ENCODE measurements at regions not wholly inside any gene's neighbourhood (a gene's known extent, or its start where the extent isn't known, plus 50 kb on each side); places are given as distances from the start of the nearest gene placed in this dataset.

DNA sequence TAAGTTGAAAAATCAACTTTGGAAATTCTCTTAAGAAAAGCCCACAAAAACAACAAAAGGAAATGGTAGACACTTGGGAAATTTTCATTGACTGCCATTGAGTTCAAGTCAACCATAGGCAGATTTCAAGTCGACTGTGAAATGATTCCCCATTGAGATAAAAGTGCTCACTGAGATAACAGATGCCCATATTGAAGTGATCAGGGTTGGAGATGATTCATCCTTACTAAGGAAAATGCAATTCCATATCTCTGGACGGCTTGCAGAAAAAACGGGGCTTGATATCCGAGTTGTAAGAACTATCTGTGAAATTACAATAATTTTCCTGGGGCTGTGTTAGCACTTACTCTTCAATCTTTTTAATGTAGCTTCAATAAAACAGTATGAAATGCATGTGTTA, 373.1 kb upstream of the THRB start:
- no peak for TF ChIP-seq POLR2A (IDR thresholded peaks at IDR 0.05; ENCODE audit: low read depth)
- TF ChIP-seq, protein P1, sequence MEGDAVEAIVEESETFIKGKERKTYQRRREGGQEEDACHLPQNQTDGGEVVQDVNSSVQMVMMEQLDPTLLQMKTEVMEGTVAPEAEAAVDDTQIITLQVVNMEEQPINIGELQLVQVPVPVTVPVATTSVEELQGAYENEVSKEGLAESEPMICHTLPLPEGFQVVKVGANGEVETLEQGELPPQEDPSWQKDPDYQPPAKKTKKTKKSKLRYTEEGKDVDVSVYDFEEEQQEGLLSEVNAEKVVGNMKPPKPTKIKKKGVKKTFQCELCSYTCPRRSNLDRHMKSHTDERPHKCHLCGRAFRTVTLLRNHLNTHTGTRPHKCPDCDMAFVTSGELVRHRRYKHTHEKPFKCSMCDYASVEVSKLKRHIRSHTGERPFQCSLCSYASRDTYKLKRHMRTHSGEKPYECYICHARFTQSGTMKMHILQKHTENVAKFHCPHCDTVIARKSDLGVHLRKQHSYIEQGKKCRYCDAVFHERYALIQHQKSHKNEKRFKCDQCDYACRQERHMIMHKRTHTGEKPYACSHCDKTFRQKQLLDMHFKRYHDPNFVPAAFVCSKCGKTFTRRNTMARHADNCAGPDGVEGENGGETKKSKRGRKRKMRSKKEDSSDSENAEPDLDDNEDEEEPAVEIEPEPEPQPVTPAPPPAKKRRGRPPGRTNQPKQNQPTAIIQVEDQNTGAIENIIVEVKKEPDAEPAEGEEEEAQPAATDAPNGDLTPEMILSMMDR (IDR thresholded peaks at IDR 0.05) = no peak

Data from esophagus muscularis mucosa (tissue), 3 donors.